ENCODE measurements at regions not wholly inside any gene's neighbourhood (a gene's known extent, or its start where the extent isn't known, plus 50 kb on each side); places are given as distances from the start of the nearest gene placed in this dataset.
A peak's percentile ranks its signal among the peaks of the same experiment; 100 is the strongest.
"Not testable (repeated sequence)": the region's sequence is repeated elsewhere in the genome, so short reads cannot be mapped to it uniquely, and the experiment has no call there.

DNA sequence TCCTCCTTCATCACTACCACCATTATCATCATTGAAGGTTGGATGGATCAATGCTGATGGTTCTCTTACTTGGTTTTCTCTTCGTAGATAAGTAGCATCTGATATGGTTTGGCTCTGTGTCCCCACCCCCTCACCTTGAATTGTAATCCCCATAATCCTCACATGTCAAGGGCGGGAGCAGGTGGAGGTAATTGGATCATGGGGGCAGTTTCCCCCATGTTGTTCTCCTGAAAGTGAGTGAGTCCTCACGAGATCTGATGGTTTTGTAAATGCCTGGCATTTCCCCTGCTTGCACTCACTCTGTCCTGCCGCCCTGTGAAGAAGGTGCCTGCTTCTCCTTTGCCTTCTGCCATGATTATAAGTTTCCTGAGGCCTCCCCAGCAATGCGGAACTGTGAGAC lies 172.4 kb upstream of the PWP1 start:
- DNase-seq = no peak

DNA sequence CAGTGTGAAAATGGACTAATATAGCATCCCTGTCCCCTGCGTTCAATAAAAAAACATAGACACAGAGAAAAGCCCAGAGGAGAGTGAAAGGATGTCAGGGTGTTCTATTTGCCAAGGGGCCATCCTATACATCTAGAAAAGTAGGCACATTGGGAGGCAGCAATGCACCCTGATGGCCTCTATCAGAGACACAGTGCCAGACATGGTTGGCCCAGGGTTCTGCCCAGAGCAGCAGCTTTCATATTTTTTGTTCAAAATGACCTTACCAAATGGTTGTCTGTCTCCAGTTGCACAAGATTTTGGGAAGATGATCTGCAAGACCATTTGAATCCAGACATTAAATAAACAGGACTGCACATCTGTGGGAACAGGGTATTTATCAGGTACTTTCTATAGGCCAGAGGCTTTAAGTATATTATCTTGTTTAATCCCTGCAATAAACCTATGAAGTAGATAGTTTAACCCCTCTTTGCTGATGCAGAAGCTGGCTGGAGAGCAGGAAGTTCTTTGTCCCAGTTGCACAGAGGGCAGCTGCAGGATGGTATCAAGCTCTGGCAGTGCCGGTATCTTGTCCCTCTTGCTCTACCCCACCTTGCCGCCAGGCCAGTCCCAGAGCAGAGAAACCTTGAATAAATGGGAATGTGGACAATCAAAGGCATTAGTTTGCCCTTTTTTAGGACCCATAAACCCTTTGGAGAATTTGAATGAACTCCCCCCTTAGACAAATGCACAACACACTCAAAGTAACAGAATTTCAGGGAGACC lies 171.8 kb upstream of the PWP1 start:
- DNase-seq = no peak

- no peak for DNase-seq
Measured at GRCh38 chr12:107514887-107515445, 170.6 kb upstream of the PWP1 start.

DNA sequence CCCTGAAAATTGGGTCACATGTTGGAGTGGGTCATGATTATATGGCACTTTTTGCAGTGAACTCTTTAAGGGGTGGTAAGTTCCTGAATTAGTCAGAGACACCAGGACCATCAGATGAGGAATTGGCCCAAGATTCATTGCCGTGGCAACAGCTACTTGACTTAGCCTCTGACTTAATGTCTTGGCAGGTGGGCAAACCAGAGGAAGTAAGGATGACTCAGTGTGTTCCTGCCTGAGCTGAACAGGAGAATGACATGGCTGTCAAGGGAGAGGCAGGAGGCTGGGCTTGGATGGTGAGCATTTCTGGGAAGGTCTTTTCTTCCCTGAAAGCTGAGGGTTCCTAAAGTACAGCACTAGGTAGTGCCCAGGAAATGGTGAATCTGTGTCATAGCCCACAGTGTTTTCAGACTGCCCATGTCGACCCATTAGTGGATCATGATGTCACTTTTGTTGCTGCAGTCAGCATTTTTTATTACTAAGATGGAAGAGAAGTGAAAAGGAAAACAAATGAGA lies 170.1 kb upstream of the PWP1 start:
- DNase-seq = no peak

- not testable (repeated sequence) for DNase-seq
Measured at GRCh38 chr12:107517816-107518215, 167.8 kb upstream of the PWP1 start.

DNA sequence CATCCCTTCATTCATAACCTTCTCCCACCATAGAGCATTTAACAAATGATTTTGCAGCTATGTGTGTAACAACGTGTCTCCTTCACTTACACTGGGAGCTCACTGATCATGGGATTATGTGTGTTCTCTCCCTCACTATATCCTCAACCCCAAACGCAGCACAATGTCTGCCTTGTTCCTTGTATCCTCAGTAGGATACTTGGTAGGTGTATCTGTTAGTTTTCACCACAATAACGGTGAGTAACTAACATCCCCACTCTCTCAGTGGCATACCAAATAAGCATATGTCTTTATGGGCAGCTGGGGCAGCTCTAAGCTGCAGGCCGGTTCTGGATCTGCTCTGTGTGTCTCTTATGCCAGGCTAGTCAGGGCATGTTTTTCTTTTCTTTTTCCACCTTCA lies 166.7 kb upstream of the PWP1 start:
- DNase-seq = no peak

- DNase-seq = peak; percentile 44 to 66
Measured at GRCh38 chr12:107519906-107520859, 165.4 kb upstream of the PWP1 start.

GRCh38 chr12:107521826-107522355 lies 163.7 kb upstream of the PWP1 start:
- DNase-seq = no peak

DNA sequence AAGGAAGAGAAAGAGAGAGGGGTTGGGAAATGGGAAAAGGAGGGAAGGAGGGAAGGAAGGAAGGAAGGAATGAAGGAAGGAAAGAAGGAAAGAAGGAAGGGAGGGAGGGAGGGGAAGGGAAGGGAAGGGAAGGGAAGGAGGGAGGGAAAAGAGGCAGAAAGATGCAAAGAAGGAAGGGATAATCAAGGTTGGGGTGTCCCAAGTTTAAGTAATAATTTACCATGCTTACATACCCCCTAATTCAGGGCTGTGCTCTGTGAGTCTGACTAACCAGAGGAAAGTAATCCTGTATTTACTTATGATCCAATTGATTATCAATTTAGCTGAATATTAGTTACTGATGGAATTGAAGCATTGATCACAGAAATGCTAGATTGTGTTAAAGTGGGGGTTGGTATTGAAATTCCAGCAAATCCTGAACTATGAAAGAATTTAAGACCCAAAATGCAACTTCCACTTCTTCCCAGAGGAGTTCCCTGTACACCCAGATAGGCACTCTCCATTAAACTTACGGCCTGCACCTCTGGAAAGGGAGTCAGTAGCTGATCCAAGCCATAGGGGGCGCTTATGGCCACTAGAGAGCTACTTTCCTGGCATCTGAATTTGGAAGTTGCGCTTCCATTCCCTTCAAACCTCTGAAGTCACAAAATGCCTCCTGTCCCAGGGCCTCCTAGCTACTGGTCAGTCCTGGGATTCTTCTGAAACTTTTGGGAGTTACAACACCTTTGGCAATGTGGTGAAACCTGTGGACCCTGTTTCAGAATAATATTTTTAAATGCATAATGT lies 162.7 kb upstream of the PWP1 start:
- DNase-seq = peak; percentile 27 to 31

DNA sequence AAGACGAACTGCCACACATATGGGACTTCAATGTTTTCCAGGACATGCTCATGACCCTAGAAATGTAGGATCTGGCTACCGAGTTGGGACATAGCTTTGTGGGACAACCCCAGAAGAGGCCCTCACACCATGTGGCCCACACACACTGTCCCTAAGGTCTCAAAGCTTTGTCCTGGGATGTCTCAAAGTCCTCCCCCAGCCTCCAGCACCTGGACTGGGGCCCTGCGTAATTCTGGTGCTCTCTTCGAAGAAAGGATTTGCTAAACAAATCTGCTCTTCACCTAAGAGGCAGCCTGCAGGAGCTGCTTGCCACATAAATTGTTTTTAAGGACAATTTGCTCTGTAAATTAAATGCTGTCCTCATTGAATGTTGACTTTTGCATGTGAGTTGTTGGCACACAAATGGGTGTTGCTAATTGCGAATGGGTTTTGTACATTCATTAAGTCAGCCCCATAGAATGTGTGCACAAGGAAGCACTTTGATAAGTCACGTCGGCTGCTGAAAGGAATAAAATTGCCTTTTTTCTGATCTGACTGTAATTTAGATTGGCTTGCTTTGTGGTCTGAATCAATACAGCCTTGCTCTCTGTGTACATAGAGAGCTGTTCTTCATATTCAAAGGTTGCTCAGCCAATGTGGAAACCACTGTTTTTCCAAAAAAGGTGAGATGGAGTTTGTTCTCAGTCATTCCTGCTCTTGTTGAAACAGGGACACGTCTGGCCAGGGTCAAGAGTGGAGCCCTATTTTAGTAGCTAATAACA lies 161.6 kb upstream of the PWP1 start:
- peak; percentile 90 for DNase-seq

- DNase-seq = no peak
Measured at GRCh38 chr12:107525063-107525718, 160.4 kb upstream of the PWP1 start.

DNA sequence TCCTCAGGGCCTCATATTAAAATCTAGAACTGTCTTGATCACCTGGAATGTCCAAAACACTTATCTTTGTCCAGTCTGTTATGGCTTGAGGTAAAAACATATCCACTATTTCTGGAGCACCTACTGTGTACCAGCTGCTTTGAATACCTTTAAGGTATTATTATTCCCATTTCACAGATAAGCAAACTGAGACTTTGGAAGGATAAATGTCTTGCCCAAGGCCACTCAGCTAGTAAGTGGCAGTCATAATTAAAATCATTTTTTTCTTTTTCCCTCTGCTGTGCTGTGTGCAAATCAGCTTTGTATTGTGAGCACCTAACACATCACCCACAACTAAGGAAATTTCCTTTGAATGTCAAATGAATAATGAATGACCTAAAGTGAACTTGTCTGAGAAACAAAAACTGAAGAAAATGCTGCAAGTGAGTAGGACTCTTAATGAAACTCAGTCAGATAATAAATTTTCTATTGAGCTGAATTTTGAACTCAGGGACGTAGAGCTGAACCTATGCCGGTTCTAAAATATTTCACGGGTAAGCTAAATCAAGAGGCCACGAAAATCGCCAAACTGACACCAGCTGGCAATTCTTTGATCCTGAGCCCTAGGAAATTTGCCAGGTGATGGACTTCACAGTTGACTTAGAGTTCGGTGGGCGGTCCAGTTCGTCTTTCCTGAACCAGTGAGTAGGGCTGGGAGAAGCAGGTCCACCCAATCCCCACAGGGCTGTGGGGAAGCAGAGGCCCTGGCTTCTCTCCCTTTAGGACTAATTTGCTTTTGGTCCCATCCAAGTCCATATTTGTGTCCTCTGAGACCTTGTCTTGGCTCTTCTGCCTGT lies 159.7 kb upstream of the PWP1 start:
- no peak for DNase-seq

DNA sequence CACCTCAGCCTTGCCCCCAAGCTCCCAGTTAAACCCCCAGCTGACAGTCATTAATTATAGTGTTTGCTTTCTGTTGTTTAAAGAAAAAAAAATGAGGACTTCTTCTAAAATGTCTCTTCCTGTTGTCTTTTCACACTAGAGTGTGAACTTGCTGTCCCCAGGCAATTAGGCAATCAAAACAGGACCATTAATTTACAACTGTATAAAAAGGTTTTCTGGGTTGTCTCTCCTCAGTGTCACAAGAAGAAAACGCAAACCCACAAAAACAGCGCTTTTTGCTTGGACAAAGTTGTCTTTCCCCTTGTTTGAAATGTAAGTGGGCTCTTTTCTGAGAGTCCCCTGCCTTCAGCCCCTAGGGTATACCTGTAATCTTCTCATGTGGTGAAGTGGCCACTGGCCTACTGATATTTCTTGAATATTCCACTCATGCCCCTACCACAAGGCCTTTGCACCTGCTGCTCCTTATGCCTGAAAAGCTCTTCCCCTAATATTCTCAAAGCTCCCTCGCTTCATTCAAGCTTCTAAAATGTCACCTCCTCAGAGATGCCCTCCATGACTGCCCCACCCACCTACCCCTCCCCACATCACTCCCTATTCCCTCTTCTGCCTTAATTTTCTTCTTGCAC lies 158.9 kb upstream of the PWP1 start:
- DNase-seq = no peak

- DNase-seq = no peak
Measured at GRCh38 chr12:107528731-107529365, 156.8 kb upstream of the PWP1 start.

DNA sequence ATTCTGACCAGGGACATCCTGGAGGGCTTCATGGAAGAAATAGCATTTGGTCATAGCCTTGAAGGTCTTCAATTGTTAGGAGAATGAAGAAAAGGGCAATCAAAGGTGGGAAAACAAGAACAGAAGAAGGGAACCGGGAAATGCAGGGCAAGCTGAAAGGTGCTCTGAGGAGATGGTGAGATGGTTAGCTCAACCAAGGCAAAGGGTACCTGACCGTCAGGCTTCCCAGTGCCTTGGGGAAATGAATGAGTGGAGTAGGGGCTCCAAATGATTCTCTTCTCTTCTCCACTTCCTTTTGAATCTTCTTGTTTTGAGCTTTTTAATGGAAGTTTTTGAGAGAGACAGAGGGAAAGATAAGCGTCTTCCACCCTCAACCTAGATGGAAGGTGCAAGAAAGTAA lies 155.6 kb upstream of the PWP1 start:
- DNase-seq = no peak

DNA sequence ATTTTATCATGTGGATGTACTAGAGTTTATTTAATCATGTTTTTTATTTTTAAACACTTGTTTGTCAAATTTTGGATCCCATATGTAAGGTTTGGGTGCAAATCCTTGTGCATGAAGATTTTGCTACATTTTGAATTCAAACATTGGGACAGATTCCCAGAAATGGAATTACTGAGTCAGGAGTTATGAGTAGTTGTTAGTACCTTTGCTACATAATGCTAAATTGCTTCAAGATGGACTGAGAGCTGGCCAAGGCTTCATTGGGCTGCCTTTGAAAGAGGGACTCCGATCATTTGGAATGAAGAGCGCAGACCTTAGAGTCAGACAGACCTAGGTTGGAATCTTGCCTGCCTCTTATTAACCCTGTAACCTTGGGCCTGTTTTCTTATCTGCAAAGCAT lies 154.9 kb upstream of the PWP1 start:
- DNase-seq = no peak

DNA sequence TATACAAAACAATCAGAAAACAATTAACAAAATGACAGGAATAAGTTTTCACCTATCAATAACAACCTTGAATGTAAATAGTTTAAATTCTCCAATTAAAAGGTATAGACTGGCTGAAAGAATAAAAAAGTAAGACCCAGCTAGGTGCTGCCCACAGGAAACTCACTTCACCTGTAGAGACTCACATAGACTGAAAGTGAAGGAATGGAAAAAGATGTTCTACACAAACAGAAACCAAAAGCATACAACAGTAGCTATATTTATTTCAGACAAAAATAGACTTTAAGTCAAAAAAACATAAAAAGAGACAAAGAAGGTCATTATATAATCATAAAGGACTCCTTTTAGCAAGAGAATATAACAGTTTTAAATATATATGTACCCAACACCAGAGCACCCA lies 152.4 kb upstream of the PWP1 start:
- DNase-seq = no peak

DNA sequence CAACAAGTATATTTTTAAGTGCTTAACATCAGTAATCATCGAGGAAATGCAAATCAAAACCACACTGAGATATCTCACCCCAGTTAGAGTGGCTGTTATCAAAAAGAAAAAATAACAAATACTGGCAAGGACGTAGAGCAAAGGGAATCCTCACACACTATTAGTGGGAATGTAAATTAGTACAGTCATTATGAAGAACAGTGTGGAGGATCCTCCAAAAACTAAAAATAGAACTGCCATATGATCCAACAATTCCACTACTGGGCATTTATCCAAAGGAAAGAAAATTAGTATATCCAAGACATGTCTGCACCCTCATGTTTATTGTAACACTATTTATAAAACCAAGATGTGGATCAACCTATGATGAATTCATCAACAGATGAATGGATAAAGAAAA lies 149.0 kb upstream of the PWP1 start:
- DNase-seq = no peak

DNA sequence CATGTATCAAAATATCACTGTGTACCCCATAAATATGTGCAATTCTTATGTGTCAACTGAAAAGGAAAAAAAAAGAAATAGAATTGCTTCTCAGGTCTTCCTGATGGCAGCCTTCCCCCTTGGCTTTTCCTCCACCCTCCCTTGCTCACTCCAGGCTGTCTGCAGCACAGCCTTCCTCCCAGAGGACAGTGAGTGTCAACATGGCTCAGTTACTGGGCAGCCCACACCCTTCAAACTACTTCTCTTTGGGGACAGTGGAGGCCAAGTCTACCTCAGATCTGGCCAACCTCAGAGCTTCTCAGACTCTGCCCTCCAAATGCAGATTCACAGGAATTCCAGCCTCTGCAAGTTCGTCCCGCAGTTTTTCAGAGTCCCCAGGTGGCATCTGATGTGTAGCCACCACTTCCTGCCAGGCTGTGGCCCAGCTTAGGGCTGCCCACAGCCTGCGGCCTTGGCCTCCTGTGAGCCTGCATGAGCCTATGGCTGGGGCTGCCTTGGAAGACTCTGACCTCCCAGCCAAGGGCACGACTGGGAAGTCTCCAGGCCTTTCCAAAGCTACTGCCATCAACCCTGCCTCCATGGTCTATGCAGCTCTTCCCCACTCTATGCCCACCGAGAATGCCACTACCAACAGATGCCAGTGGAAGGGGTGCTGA lies 148.0 kb upstream of the PWP1 start:
- no peak for DNase-seq
